Renal cortex interstitium (tissue), 11 donors: ENCODE measurements at regions not wholly inside any gene's neighbourhood (a gene's known extent, or its start where the extent isn't known, plus 50 kb on each side); places are given as distances from the start of the nearest gene placed in this dataset.
A peak's percentile ranks its signal among the peaks of the same experiment; 100 is the strongest.
"Not testable (repeated sequence)": the region's sequence is repeated elsewhere in the genome, so short reads cannot be mapped to it uniquely, and the experiment has no call there.

Experiments
- DNase-seq, 11 donors: peaks; one replicate each; pipeline ENCODE4 v3.0.0-alpha.2; 2013; ENCODE audit warnings: low read depth in 9 of 11, low spot score in 4 of 11; ENCODE audit errors: extremely low read depth in 1 of 11

GRCh38 chr16:26606381-26607150 is 460.2 kb upstream of the C16orf82 start:
- no peak for DNase-seq

GRCh38 chr16:26614237-26614841 is 452.4 kb upstream of the C16orf82 start:
- no peak for DNase-seq

- no peak for DNase-seq
Observed at GRCh38 chr16:26623442-26623841, 443.3 kb upstream of the C16orf82 start.

GRCh38 chr16:26627958-26628357 is 438.8 kb upstream of the C16orf82 start:
- DNase-seq = no peak

GRCh38 chr16:26631365-26631764 is 435.4 kb upstream of the C16orf82 start:
- DNase-seq = not testable (repeated sequence)

GRCh38 chr16:26642047-26642664 is 424.6 kb upstream of the C16orf82 start:
- no peak for DNase-seq

- DNase-seq = no peak
Observed at GRCh38 chr16:26643519-26643918, 423.2 kb upstream of the C16orf82 start.

GRCh38 chr16:26644912-26645543 is 421.7 kb upstream of the C16orf82 start:
- DNase-seq = no peak

- DNase-seq = no peak
Observed at GRCh38 chr16:26645614-26646013, 421.1 kb upstream of the C16orf82 start.

- no peak for DNase-seq
Observed at GRCh38 chr16:26647870-26648269, 418.9 kb upstream of the C16orf82 start.

GRCh38 chr16:26648851-26649250 is 417.9 kb upstream of the C16orf82 start:
- DNase-seq = no peak

GRCh38 chr16:26649381-26650045 is 417.2 kb upstream of the C16orf82 start:
- DNase-seq = no peak

- DNase-seq = no peak
Observed at GRCh38 chr16:26651464-26651863, 415.3 kb upstream of the C16orf82 start.

GRCh38 chr16:26651884-26652283 is 414.8 kb upstream of the C16orf82 start:
- DNase-seq = no peak

- no peak for DNase-seq
Observed at GRCh38 chr16:26658486-26658885, 408.2 kb upstream of the C16orf82 start.

GRCh38 chr16:26658915-26659314 is 407.8 kb upstream of the C16orf82 start:
- DNase-seq = no peak

- no peak for DNase-seq
Observed at GRCh38 chr16:26664086-26664485, 402.6 kb upstream of the C16orf82 start.

- peak in 1 of 11 donors; percentile 12 for DNase-seq
Observed at GRCh38 chr16:26665166-26665939, 401.4 kb upstream of the C16orf82 start.

- no peak for DNase-seq
Observed at GRCh38 chr16:26666486-26666885, 400.2 kb upstream of the C16orf82 start.
